ENCODE measurements at regions not wholly inside any gene's neighbourhood (a gene's known extent, or its start where the extent isn't known, plus 50 kb on each side); places are given as distances from the start of the nearest gene placed in this dataset.

DNA sequence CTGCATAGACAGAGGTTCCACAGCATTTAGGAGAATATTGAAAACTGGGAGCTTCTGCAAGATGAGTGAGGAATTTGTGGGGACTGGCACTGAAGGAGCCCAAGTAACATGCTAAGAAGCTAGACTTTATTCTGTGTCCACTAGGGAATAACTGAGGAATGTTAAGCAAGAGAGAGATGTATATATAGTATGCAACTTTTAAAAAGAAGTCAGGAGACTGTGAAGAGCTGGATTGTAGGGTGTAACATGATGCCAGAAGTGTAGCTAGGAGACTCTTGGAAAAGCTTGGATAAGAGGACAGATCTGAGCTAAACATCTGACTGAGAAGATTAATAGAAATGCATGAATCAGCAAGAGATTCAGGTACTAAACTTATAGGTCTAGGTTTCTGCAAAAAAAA lies 270.6 kb upstream of the MMADHC start:
- Histone ChIP-seq H3K14ac (ENCODE audit: insufficient read depth, low read length) (no peak overlapping the region), H2BK15ac (ENCODE audit: low read depth, low read length) (no peak overlapping the region), H3K27ac (ENCODE audit: insufficient read length, low read depth, low read length) (no peak overlapping the region), H2BK12ac (ENCODE audit: insufficient read length, low read depth, low read length) (no peak overlapping the region), H3K4ac (ENCODE audit: low read depth, low read length) (no peak overlapping the region), H3K27me3 (ENCODE audit: insufficient read depth, low read length) (no peaks in the 10 kb centered on the region), H4K5ac (ENCODE audit: insufficient read length, low read depth, low read length) (no peak overlapping the region), H2AK5ac (ENCODE audit: insufficient read length, low read length) (no peak overlapping the region), H3K4me1 (ENCODE audit: insufficient read depth, low read length) (no peaks in the 10 kb centered on the region), H2AFZ (ENCODE audit: low read length) (no peak overlapping the region), H3K56ac (ENCODE audit: insufficient read length, low read depth, low read length) (no peak overlapping the region), H3K79me1 (ENCODE audit: insufficient read depth, low read depth, low read length, poor library complexity, severe bottlenecking) (no peaks in the 10 kb centered on the region), H3K9me3 (ENCODE audit: control insufficient read depth, low read depth, low read length) (no peaks in the 10 kb centered on the region), H3K79me2 (ENCODE audit: insufficient read depth, low read length) (no peaks in the 10 kb centered on the region), H4K91ac (ENCODE audit: insufficient read length, low read depth, low read length) (no peak overlapping the region), H4K20me1 (ENCODE audit: control insufficient read depth, insufficient read depth, insufficient read length) (no peaks in the 10 kb centered on the region), H3K23me2 (ENCODE audit: insufficient read length, low read depth, low read length, poor library complexity, severe bottlenecking) (no peaks in the 10 kb centered on the region), H2BK5ac (ENCODE audit: insufficient read length, low read length) (no peak overlapping the region), H2BK20ac (ENCODE audit: low read depth, low read length, poor library complexity, severe bottlenecking) (no peak overlapping the region), H3K4me2 (ENCODE audit: insufficient read depth, insufficient read length, low read length) (no peak overlapping the region), H3T11ph (ENCODE audit: low read length) (no peak overlapping the region), H3K9ac (ENCODE audit: extremely low read depth, insufficient read length, low read length) (no peak overlapping the region), H3K18ac (ENCODE audit: insufficient read length, low read depth, low read length) (no peak overlapping the region), H4K8ac (replicated peaks; ENCODE audit: insufficient read length, low read depth, low read length) (no peak overlapping the region), H2BK120ac (ENCODE audit: low read depth, low read length, poor library complexity, severe bottlenecking) (no peak overlapping the region), H3K23ac (ENCODE audit: insufficient read length, low read depth, low read length) (no peak overlapping the region)
- Mint-ChIP-seq H3K27ac (no peak overlapping the region), H3K4me3 (no peak overlapping the region), H3K27me3 (ENCODE audit: low read depth) (no peaks in the 10 kb centered on the region), H3K4me1 (no peaks in the 10 kb centered on the region), H3K9me3 (peaks cover 8 to 9% of the 10 kb centered on the region in 2 experiments; a peak in 4 of 5 replicates), H3K36me3 (ENCODE audit: insufficient read depth in 1 of 3, low read depth in 3 of 3) (peaks cover 0 to 3% (median under 1%) of the 10 kb centered on the region in 3 experiments; a peak in 2 of 7 replicates)
- TF ChIP-seq, protein P1, sequence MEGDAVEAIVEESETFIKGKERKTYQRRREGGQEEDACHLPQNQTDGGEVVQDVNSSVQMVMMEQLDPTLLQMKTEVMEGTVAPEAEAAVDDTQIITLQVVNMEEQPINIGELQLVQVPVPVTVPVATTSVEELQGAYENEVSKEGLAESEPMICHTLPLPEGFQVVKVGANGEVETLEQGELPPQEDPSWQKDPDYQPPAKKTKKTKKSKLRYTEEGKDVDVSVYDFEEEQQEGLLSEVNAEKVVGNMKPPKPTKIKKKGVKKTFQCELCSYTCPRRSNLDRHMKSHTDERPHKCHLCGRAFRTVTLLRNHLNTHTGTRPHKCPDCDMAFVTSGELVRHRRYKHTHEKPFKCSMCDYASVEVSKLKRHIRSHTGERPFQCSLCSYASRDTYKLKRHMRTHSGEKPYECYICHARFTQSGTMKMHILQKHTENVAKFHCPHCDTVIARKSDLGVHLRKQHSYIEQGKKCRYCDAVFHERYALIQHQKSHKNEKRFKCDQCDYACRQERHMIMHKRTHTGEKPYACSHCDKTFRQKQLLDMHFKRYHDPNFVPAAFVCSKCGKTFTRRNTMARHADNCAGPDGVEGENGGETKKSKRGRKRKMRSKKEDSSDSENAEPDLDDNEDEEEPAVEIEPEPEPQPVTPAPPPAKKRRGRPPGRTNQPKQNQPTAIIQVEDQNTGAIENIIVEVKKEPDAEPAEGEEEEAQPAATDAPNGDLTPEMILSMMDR (conservative IDR thresholded peaks at IDR 0.05), result no peak
- DNase-seq, result no peak
